Panc1 (cell line): ENCODE measurements at regions not wholly inside any gene's neighbourhood (a gene's known extent, or its start where the extent isn't known, plus 50 kb on each side); places are given as distances from the start of the nearest gene placed in this dataset.

Experiments used
- POLR2AphosphoS5 ChIP-seq: IDR thresholded peaks from 2 replicates; pipeline ENCODE4 v1.6.1; 2012; ENCODE audit warnings: mild to moderate bottlenecking, low read depth, low read length, moderate library complexity
- SIN3A ChIP-seq: IDR thresholded peaks from 2 replicates; pipeline ENCODE4 v1.6.1; 2012; ENCODE audit warnings: low read depth, mild to moderate bottlenecking, low read length, moderate library complexity, borderline replicate concordance; ENCODE audit not compliant: insufficient read depth
- TF ChIP-seq, protein P1 (sequence below): fragments of 450-650 bp; IDR thresholded peaks from 2 replicates; pipeline ENCODE4 v1.5.1; 2017; ENCODE audit warnings: mild to moderate bottlenecking
- TF ChIP-seq, protein P2 (sequence below), 2 experiments: IDR thresholded peaks; 2 replicates each; pipeline ENCODE4 v1.6.1; 2011 to 2012; ENCODE audit warnings: low read depth in 2 of 2, control low read depth in 1 of 2, low read length in 1 of 2, mild to moderate bottlenecking in 1 of 2, moderate library complexity in 1 of 2; ENCODE audit not compliant: insufficient read depth in 1 of 2

DNA sequence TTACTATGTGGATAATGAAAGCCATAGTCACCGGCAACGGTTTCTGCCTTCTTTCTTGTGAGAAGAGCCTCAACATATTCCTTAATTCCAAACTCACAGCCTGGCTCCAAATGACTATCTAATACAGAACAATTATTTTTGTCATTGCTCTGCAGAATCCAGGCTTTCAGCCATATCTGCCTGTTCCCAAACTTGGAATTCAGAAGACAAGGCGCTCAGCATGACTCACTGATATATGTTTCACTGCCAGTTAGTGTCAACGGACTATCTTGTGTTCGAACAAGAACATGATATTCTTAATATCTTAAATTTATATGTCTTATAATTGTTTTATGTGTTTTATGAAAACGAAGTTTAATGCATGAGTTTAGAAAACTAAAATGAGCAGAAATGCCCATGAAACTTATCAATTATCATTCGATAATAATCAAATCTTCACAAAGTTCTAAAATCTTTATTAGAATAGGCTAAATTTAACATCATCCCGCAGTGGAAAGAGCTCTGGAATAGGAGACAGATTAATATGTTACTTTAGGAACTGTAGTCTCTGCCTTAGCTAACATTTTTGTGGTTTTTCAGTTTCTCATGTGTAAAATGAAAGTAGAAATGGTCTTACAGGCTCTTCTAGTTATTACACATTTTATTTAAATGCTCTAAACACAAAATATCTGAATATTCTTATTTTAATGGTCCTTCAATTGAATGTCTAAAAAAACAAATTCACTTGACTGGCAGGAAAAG lies 669.3 kb upstream of the GJE1 start:
- TF ChIP-seq, protein P1, sequence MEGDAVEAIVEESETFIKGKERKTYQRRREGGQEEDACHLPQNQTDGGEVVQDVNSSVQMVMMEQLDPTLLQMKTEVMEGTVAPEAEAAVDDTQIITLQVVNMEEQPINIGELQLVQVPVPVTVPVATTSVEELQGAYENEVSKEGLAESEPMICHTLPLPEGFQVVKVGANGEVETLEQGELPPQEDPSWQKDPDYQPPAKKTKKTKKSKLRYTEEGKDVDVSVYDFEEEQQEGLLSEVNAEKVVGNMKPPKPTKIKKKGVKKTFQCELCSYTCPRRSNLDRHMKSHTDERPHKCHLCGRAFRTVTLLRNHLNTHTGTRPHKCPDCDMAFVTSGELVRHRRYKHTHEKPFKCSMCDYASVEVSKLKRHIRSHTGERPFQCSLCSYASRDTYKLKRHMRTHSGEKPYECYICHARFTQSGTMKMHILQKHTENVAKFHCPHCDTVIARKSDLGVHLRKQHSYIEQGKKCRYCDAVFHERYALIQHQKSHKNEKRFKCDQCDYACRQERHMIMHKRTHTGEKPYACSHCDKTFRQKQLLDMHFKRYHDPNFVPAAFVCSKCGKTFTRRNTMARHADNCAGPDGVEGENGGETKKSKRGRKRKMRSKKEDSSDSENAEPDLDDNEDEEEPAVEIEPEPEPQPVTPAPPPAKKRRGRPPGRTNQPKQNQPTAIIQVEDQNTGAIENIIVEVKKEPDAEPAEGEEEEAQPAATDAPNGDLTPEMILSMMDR: no peak
- TF ChIP-seq SIN3A: no peak
- no peak for TF ChIP-seq POLR2AphosphoS5
- TF ChIP-seq, protein P2, sequence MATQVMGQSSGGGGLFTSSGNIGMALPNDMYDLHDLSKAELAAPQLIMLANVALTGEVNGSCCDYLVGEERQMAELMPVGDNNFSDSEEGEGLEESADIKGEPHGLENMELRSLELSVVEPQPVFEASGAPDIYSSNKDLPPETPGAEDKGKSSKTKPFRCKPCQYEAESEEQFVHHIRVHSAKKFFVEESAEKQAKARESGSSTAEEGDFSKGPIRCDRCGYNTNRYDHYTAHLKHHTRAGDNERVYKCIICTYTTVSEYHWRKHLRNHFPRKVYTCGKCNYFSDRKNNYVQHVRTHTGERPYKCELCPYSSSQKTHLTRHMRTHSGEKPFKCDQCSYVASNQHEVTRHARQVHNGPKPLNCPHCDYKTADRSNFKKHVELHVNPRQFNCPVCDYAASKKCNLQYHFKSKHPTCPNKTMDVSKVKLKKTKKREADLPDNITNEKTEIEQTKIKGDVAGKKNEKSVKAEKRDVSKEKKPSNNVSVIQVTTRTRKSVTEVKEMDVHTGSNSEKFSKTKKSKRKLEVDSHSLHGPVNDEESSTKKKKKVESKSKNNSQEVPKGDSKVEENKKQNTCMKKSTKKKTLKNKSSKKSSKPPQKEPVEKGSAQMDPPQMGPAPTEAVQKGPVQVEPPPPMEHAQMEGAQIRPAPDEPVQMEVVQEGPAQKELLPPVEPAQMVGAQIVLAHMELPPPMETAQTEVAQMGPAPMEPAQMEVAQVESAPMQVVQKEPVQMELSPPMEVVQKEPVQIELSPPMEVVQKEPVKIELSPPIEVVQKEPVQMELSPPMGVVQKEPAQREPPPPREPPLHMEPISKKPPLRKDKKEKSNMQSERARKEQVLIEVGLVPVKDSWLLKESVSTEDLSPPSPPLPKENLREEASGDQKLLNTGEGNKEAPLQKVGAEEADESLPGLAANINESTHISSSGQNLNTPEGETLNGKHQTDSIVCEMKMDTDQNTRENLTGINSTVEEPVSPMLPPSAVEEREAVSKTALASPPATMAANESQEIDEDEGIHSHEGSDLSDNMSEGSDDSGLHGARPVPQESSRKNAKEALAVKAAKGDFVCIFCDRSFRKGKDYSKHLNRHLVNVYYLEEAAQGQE (IDR thresholded peaks at IDR 0.05; ENCODE audit: insufficient read depth in 1 of 2, low read depth in 2 of 2, low read length in 1 of 2): no peak
